Stomach (tissue), 8 donors: ENCODE measurements at regions not wholly inside any gene's neighbourhood (a gene's known extent, or its start where the extent isn't known, plus 50 kb on each side); places are given as distances from the start of the nearest gene placed in this dataset.

ENCODE experiments used
- DNase-seq, 2 donors: peaks; one replicate each; pipeline versions ENCODE4 v3.0.0 to v3.0.0-alpha.2; 2013 to 2019
- H3K27ac ChIP-seq, 5 donors: fragments of 200-600 bp in 4 of 5; sonication (generic) in 4 of 5; one replicate each; pipeline ENCODE4 v1.5.1; 2013 to 2019; ENCODE audit warnings: mild to moderate bottlenecking in 1 of 5, moderate library complexity in 1 of 5
- H3K27me3 ChIP-seq, 3 donors: fragments of 200-600 bp; sonication (generic); one replicate each; pipeline ENCODE4 v1.5.1; 2017 to 2019; ENCODE audit warnings: mixed run types in 1 of 3
- H3K36me3 ChIP-seq, 4 donors: fragments of 200-600 bp; sonication (generic); 1 replicate in 3 of 4; 2 replicates in 1 of 4; pipeline ENCODE4 v1.5.1; 2016 to 2019
- H3K4me1 ChIP-seq, 4 donors: fragments of 200-600 bp; sonication (generic); one replicate each; pipeline ENCODE4 v1.5.1; 2016 to 2019
- H3K4me3 ChIP-seq, 4 donors: fragments of 200-600 bp; sonication (generic) in 3 of 4; one replicate each; pipeline ENCODE4 v1.5.1; 2016 to 2019; ENCODE audit warnings: mild to moderate bottlenecking in 1 of 4
- H3K9me3 ChIP-seq, 4 donors: fragments of 200-600 bp; sonication (generic); one replicate each; pipeline ENCODE4 v1.5.1; 2016 to 2019
- CTCF ChIP-seq, 7 experiments: fragments of 450-650 bp in 4 of 7; fragments of 200-600 bp in 3 of 7; sonication (generic) in 3 of 7; IDR thresholded peaks; one replicate each; pipeline ENCODE4 v1.5.1; 2016 to 2019; ENCODE audit warnings: antibody characterized with exemption in 7 of 7, control low read depth in 2 of 7, mild to moderate bottlenecking in 1 of 7
- EP300 ChIP-seq: sonication (generic); formaldehyde crosslinking; IDR thresholded peaks from one replicate; pipeline ENCODE4 v1.6.1; 2017; ENCODE audit warnings: antibody characterized with exemption
- POLR2A ChIP-seq, 4 donors: fragments of 450-650 bp; IDR thresholded peaks; one replicate each; pipeline ENCODE4 v1.6.1; 2016; ENCODE audit warnings: antibody characterized with exemption in 4 of 4, control low read depth in 2 of 4, mild to moderate bottlenecking in 1 of 4, moderate library complexity in 1 of 4
- POLR2AphosphoS5 ChIP-seq, 3 donors: sonication (generic); formaldehyde crosslinking; IDR thresholded peaks; one replicate each; pipeline ENCODE4 v1.6.1; 2016; ENCODE audit warnings: antibody characterized with exemption in 3 of 3
- WGBS, 5 donors: extraction: QIAGEN DNeasy Blood & Tissue Kit in 3 of 5; methylation state at CpG; one replicate each; pipeline versions ENCODE4 v1.1.5 to v1.1.7; 2013 to 2018; 5-methylcytosine and 5-hydroxymethylcytosine counted together
- intact Hi-C: fragments of 100-400 bp; cut with DNase I; formaldehyde crosslinking; loops from one replicate; pipeline ENCODE4 v1.15.1; 2023; ENCODE audit warnings: low total_unique reads
- donor health status: healthy with polysubstance abuse.
- donor health status: Bipolar disorder and iron deficiency.
- donor health status: healthy.

- Histone ChIP-seq H3K36me3 (no peaks in the 10 kb centered on the region), H3K27me3 (no peaks in the 10 kb centered on the region), H3K4me1 (no peaks in the 10 kb centered on the region), H3K27ac (no peak overlapping the region), H3K9me3 (peaks cover 0 to 7% (median 3%) of the 10 kb centered on the region in 4 donors), H3K4me3 (no peak overlapping the region)
- intact Hi-C loops, result no loop called here
- DNase-seq, result no peak
- no peak for TF ChIP-seq POLR2AphosphoS5 (IDR thresholded peaks at IDR 0.05)
- TF ChIP-seq CTCF (IDR thresholded peaks at IDR 0.05), result no peak
Observed at GRCh38 chr16:72654535-72654934, 393.4 kb downstream of the ZFHX3 start.

GRCh38 chr16:72649254-72649944 is 398.5 kb downstream of the ZFHX3 start:
- TF ChIP-seq CTCF (IDR thresholded peaks at IDR 0.05) (no peak), POLR2AphosphoS5 (IDR thresholded peaks at IDR 0.05) (no peak), EP300 (no peak), POLR2A (IDR thresholded peaks at IDR 0.05) (no peak)
- Histone ChIP-seq H3K4me1 (no peaks in the 10 kb centered on the region), H3K4me3 (no peak overlapping the region), H3K27ac (no peak overlapping the region), H3K9me3 (peaks cover 0 to 7% (median 3%) of the 10 kb centered on the region in 4 donors), H3K27me3 (no peaks in the 10 kb centered on the region), H3K36me3 (no peaks in the 10 kb centered on the region)
- no peak for DNase-seq
- intact Hi-C loops, result no loop called here
- 87 to 96% (median 91%) methylated on average over 3 of the region's 3 CpGs for WGBS, 5 donors

GRCh38 chr16:72646615-72647014 is 401.3 kb downstream of the ZFHX3 start:
- Histone ChIP-seq H3K27ac (no peak overlapping the region), H3K27me3 (no peaks in the 10 kb centered on the region), H3K9me3 (peaks cover 0 to 4% (median 2%) of the 10 kb centered on the region in 4 donors), H3K4me3 (no peak overlapping the region), H3K4me1 (no peaks in the 10 kb centered on the region), H3K36me3 (no peaks in the 10 kb centered on the region)
- intact Hi-C loops, result no loop called here
- TF ChIP-seq POLR2A (IDR thresholded peaks at IDR 0.05), result no peak
- no peak for TF ChIP-seq EP300
- no peak for TF ChIP-seq POLR2AphosphoS5 (IDR thresholded peaks at IDR 0.05)
- TF ChIP-seq CTCF (IDR thresholded peaks at IDR 0.05), result no peak
- WGBS, 5 donors, result 75 to 81% (median 77%) methylated on average over 3 of the region's 3 CpGs
- DNase-seq, result no peak

- no peak overlapping the region for H3K4me3 ChIP-seq
- no peak for DNase-seq
- H3K9me3 ChIP-seq, result peaks cover 0 to 2% (median under 1%) of the 10 kb centered on the region in 4 donors
- WGBS, 5 donors, result 68 to 83% (median 81%) methylated on average over 3 of the region's 3 CpGs
- H3K36me3 ChIP-seq, result no peaks in the 10 kb centered on the region
- TF ChIP-seq CTCF (IDR thresholded peaks at IDR 0.05) (no peak), POLR2A (IDR thresholded peaks at IDR 0.05) (no peak), POLR2AphosphoS5 (IDR thresholded peaks at IDR 0.05) (no peak), EP300 (no peak)
- no peaks in the 10 kb centered on the region for H3K4me1 ChIP-seq
- H3K27me3 ChIP-seq, result no peaks in the 10 kb centered on the region
- no peak overlapping the region for H3K27ac ChIP-seq
- intact Hi-C loops, result no loop called here
Observed at GRCh38 chr16:72645538-72645937, 402.4 kb downstream of the ZFHX3 start.
